HepG2 (cell line): ENCODE measurements at regions not wholly inside any gene's neighbourhood (a gene's known extent, or its start where the extent isn't known, plus 50 kb on each side); places are given as distances from the start of the nearest gene placed in this dataset.

Experiments
- ATAC-seq: fragments of 200-7000 bp; cut with Tn5 transposase; 3 replicates; pipeline ENCODE4 v1.9.1; 2020; ENCODE audit warnings: mild to moderate bottlenecking, moderate library complexity
- BruUV-seq: library from RNA; stranded (reverse); fragments of 400-500 nt; replicated peaks from 2 replicates; lab custom pipeline; 2021; lab: Mats Ljungman, UMichigan
- CTCF ChIA-PET: fragments of 300-600 bp; formaldehyde crosslinking; extraction: SDS; loops from one replicate; lab custom pipeline; 2021; ENCODE audit warnings: low total read pairs, inconsistent platforms, low intra/inter-chr PET ratio; lab: Yijun Ruan, JAX
- POLR2A ChIA-PET: fragments of 350-600 bp; sonication (Branson Sonifier 250); formaldehyde crosslinking; loops from one replicate; lab custom pipeline; 2020; ENCODE audit warnings: antibody characterized with exemption, inconsistent platforms; lab: Yijun Ruan, JAX
- DNase-seq: peaks from one replicate; pipeline ENCODE4 v3.0.0-alpha.2; 2015; ENCODE audit warnings: low spot score
- FAIRE-seq: peaks from 3 replicates; lab custom pipeline; 2011; peaks lifted over from hg19 to GRCh38; lab: Jason Lieb, UNC
- H2AFZ ChIP-seq: one replicate; pipeline ENCODE4 v1.6.1; 2011; ENCODE audit warnings: low read length, inconsistent platforms
- H3K27ac ChIP-seq: fragments of 300-600 bp; 3 replicates; pipeline ENCODE4 v1.8.0; 2011; ENCODE audit warnings: mixed run types, mild to moderate bottlenecking, mixed read lengths, low read length, inconsistent platforms; ENCODE audit not compliant: insufficient read depth; ENCODE audit errors: extremely low read length
- H3K27me3 ChIP-seq, 2 experiments: fragments of 200-600 bp in 1 of 2; 2 replicates in 1 of 2; 3 replicates in 1 of 2; pipeline versions ENCODE4 v1.6.0 to v1.8.0; 2011; ENCODE audit warnings: low read length in 2 of 2, mild to moderate bottlenecking in 2 of 2, moderate library complexity in 2 of 2, inconsistent platforms in 1 of 2; ENCODE audit not compliant: insufficient read depth in 2 of 2, control insufficient read depth in 1 of 2
- H3K36me3 ChIP-seq, 2 experiments: fragments of 200-600 bp in 1 of 2; replicated peaks in 1 of 2; 2 replicates in 1 of 2; 3 replicates in 1 of 2; pipeline versions ENCODE4 v1.5.1 to v1.8.0; 2011; ENCODE audit warnings: low read length in 2 of 2, inconsistent platforms in 1 of 2; ENCODE audit not compliant: insufficient read depth in 2 of 2, control insufficient read depth in 1 of 2
- H3K4me1 ChIP-seq: 2 replicates; pipeline ENCODE4 v1.5.1; 2012; ENCODE audit warnings: low read length, inconsistent platforms; ENCODE audit not compliant: insufficient read depth
- H3K4me2 ChIP-seq: 2 replicates; pipeline ENCODE4 v1.6.0; 2011; ENCODE audit warnings: low read depth, low read length, inconsistent platforms
- H3K4me3 ChIP-seq, 3 experiments: fragments of 200-600 bp in 1 of 3; sonication (generic), shearing (Covaris generic) in 1 of 3; replicated peaks in 1 of 3; 2 replicates each; pipeline ENCODE4 v1.5.1; 2011 to 2016; ENCODE audit warnings: low read length in 3 of 3, inconsistent platforms in 2 of 3, low read depth in 2 of 3, mild to moderate bottlenecking in 2 of 3, control low read depth in 1 of 3, mixed read lengths in 1 of 3; ENCODE audit not compliant: insufficient read depth in 1 of 3
- H3K79me2 ChIP-seq: one replicate; pipeline ENCODE4 v1.6.1; 2011; ENCODE audit warnings: low read length, inconsistent platforms; ENCODE audit not compliant: insufficient read depth
- H3K9ac ChIP-seq: 2 replicates; pipeline ENCODE4 v1.6.0; 2011; ENCODE audit warnings: mild to moderate bottlenecking, low read depth, low read length, inconsistent platforms; ENCODE audit not compliant: insufficient read depth
- H3K9me3 ChIP-seq: 2 replicates; pipeline ENCODE4 v1.5.1; 2012; ENCODE audit warnings: mild to moderate bottlenecking, low read length
- H4K20me1 ChIP-seq: 2 replicates; pipeline ENCODE4 v1.6.0; 2011; ENCODE audit warnings: inconsistent platforms, mild to moderate bottlenecking, low read length, moderate library complexity; ENCODE audit not compliant: insufficient read depth
- ETV5 ChIP-seq: IDR thresholded peaks from 2 replicates; pipeline ENCODE4 v1.6.1; 2018; ENCODE audit warnings: missing biosample characterization, missing genetic modification reagents, inconsistent platforms, borderline replicate concordance
- GLI4 ChIP-seq: sonication (generic); formaldehyde crosslinking; IDR thresholded peaks from 2 replicates; pipeline ENCODE4 v1.5.1; 2020; ENCODE audit warnings: missing genetic modification reagents, mild to moderate bottlenecking, moderate library complexity, borderline replicate concordance
- IRF2 ChIP-seq: IDR thresholded peaks from 2 replicates; pipeline ENCODE4 v1.6.1; 2018; ENCODE audit warnings: missing genetic modification reagents, missing compliant biosample characterization
- MAFK ChIP-seq, 2 experiments: IDR thresholded peaks in 1 of 2; conservative IDR thresholded peaks in 1 of 2; 2 replicates each; pipeline ENCODE4 v1.6.1; 2011; ENCODE audit warnings: improper control_type of control experiment in 2 of 2, low read length in 2 of 2
- ZNF263 ChIP-seq: sonication (generic); formaldehyde crosslinking; IDR thresholded peaks from 2 replicates; pipeline ENCODE4 v1.4.0; 2020; ENCODE audit warnings: missing genetic modification reagents
- ZNF354B ChIP-seq: sonication (generic); formaldehyde crosslinking; IDR thresholded peaks from 2 replicates; pipeline ENCODE4 v1.8.0; 2022; ENCODE audit warnings: mild to moderate bottlenecking, missing genetic modification reagents
- ZNF7 ChIP-seq: IDR thresholded peaks from 2 replicates; pipeline ENCODE4 v1.6.1; 2016; ENCODE audit warnings: missing biosample characterization, missing genetic modification reagents
- ZNF777 ChIP-seq: sonication (generic); formaldehyde crosslinking; IDR thresholded peaks from 2 replicates; pipeline ENCODE4 v1.4.0; 2020; ENCODE audit warnings: missing genetic modification reagents
- WGBS: methylation state at CpG from one replicate; pipeline ENCODE4 v1.1.6; 2017; ENCODE audit warnings: low lambda C conversion rate; 5-methylcytosine and 5-hydroxymethylcytosine counted together
- in situ Hi-C: cut with HindIII; loops from 2 replicates; pipeline ENCODE4 v1.10.0; 2017; ENCODE audit warnings: low pct_unique_long_range_greater_than_20kb; ENCODE audit not compliant: extremely low pct_ligation_motif_present
- intact Hi-C: fragments of 100-400 bp; cut with micrococcal nuclease; formaldehyde crosslinking; loops from one replicate; pipeline ENCODE4 v1.10.0; 2022; ENCODE audit not compliant: unreplicated experiment
- TF ChIP-seq, protein P1 (sequence below): IDR thresholded peaks from 2 replicates; pipeline ENCODE4 v1.6.1; 2016; ENCODE audit warnings: missing compliant biosample characterization, missing genetic modification reagents, borderline replicate concordance
- TF ChIP-seq, protein P2 (sequence below): sonication (generic); formaldehyde crosslinking; IDR thresholded peaks from 2 replicates; pipeline ENCODE4 v1.5.0; 2020; ENCODE audit warnings: mild to moderate bottlenecking, missing genetic modification reagents
- TF ChIP-seq, protein P3 (sequence below): sonication (generic); formaldehyde crosslinking; IDR thresholded peaks from 2 replicates; pipeline ENCODE4 v1.5.0; 2020; ENCODE audit warnings: missing genetic modification reagents
- TF ChIP-seq, protein P4 (sequence below): sonication (generic); formaldehyde crosslinking; IDR thresholded peaks from 2 replicates; pipeline ENCODE4 v1.5.1; 2020; ENCODE audit warnings: missing genetic modification reagents, mild to moderate bottlenecking, borderline replicate concordance

DNA sequence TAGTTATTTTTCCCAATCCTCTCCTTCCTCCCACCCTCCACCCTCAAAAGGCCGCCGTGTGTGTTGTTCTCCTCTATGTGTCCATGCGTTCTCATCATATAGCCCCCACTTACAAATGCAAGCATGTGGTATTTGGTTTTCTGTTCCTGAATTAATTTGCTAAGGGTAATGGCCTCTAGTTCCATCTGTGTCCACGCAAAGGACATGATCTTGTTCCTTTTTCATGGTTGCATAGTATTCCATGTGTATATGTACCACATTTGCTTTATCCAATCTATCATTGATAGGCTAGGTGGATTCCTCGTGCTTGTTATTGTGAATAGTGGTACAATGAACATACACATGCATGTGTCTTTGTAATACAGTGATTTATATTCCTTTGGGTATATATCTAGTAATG, 1193.7 kb downstream of the RPA4 start (continued):
- TF ChIP-seq, protein P1, sequence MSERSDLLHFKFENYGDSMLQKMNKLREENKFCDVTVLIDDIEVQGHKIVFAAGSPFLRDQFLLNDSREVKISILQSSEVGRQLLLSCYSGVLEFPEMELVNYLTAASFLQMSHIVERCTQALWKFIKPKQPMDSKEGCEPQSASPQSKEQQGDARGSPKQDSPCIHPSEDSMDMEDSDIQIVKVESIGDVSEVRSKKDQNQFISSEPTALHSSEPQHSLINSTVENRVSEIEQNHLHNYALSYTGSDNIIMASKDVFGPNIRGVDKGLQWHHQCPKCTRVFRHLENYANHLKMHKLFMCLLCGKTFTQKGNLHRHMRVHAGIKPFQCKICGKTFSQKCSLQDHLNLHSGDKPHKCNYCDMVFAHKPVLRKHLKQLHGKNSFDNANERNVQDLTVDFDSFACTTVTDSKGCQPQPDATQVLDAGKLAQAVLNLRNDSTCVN (CRISPR knock-in tag) = no peak
- TF ChIP-seq, protein P2, sequence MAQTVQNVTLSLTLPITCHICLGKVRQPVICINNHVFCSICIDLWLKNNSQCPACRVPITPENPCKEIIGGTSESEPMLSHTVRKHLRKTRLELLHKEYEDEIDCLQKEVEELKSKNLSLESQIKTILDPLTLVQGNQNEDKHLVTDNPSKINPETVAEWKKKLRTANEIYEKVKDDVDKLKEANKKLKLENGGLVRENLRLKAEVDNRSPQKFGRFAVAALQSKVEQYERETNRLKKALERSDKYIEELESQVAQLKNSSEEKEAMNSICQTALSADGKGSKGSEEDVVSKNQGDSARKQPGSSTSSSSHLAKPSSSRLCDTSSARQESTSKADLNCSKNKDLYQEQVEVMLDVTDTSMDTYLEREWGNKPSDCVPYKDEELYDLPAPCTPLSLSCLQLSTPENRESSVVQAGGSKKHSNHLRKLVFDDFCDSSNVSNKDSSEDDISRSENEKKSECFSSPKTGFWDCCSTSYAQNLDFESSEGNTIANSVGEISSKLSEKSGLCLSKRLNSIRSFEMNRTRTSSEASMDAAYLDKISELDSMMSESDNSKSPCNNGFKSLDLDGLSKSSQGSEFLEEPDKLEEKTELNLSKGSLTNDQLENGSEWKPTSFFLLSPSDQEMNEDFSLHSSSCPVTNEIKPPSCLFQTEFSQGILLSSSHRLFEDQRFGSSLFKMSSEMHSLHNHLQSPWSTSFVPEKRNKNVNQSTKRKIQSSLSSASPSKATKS (CRISPR knock-in tag) = no peak
- TF ChIP-seq, protein P3, sequence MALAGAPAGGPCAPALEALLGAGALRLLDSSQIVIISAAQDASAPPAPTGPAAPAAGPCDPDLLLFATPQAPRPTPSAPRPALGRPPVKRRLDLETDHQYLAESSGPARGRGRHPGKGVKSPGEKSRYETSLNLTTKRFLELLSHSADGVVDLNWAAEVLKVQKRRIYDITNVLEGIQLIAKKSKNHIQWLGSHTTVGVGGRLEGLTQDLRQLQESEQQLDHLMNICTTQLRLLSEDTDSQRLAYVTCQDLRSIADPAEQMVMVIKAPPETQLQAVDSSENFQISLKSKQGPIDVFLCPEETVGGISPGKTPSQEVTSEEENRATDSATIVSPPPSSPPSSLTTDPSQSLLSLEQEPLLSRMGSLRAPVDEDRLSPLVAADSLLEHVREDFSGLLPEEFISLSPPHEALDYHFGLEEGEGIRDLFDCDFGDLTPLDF (CRISPR knock-in tag) = no peak
- no peak for TF ChIP-seq ZNF777 (CRISPR knock-in tag)
- TF ChIP-seq GLI4 (CRISPR knock-in tag) = no peak
- TF ChIP-seq ZNF354B (CRISPR knock-in tag) = no peak

DNA sequence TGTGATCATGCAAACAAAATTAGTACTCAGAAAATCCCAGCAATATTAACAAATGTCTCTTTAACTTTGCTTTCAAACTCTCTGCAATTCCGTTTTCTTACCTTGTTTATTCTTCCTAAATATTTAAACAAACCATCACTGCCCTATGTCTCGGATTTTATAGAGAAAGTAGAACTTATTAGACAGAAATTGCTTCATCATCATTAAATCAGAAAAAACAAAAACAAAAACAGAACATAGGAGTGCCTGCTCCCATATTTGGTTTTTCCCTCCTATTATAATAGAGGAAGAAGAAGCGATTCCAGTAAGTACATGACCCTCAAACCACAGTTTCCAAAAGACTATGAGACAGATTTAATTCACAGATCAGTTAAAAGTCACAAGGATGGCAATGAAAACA, 1228.0 kb downstream of the RPA4 start:
- no peaks in the 10 kb centered on the region for H3K27me3 ChIP-seq
- FAIRE-seq (no peak), ATAC-seq (no peak), DNase-seq (no peak)
- no TSS peak for BruUV-seq
- no peak overlapping the region for H3K9ac ChIP-seq
- H3K27ac ChIP-seq = no peak overlapping the region
- WGBS = 0% methylated on average over 3 of the region's 3 CpGs
- H3K4me2 ChIP-seq = no peak overlapping the region
- no peaks in the 10 kb centered on the region for H3K9me3 ChIP-seq
- TF ChIP-seq ZNF7 (CRISPR knock-in tag) (no peak), ETV5 (no peak), MAFK (conservative IDR thresholded peaks at IDR 0.05 in 1 of 2, IDR thresholded peaks at IDR 0.05 in 1 of 2; ENCODE audit: low read length in 2 of 2) (peak; percentile 29 to 38; a peak in 3 of 4 replicates), IRF2 (no peak), ZNF263 (CRISPR knock-in tag) (no peak)
- TF ChIP-seq, protein P4, sequence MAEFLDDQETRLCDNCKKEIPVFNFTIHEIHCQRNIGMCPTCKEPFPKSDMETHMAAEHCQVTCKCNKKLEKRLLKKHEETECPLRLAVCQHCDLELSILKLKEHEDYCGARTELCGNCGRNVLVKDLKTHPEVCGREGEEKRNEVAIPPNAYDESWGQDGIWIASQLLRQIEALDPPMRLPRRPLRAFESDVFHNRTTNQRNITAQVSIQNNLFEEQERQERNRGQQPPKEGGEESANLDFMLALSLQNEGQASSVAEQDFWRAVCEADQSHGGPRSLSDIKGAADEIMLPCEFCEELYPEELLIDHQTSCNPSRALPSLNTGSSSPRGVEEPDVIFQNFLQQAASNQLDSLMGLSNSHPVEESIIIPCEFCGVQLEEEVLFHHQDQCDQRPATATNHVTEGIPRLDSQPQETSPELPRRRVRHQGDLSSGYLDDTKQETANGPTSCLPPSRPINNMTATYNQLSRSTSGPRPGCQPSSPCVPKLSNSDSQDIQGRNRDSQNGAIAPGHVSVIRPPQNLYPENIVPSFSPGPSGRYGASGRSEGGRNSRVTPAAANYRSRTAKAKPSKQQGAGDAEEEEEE (CRISPR knock-in tag) = no peak
- no peaks in the 10 kb centered on the region for H4K20me1 ChIP-seq
- no peak overlapping the region for H3K4me3 ChIP-seq
- ChIA-PET CTCF (no interaction called here), POLR2A (no interaction called here)
- no peaks in the 10 kb centered on the region for H3K79me2 ChIP-seq
- in situ Hi-C loops = no loop called here
- no peaks in the 10 kb centered on the region for H3K4me1 ChIP-seq
- H3K36me3 ChIP-seq = no peaks in the 10 kb centered on the region
- intact Hi-C loops = no loop called here
- H2AFZ ChIP-seq = no peak overlapping the region
